GM19468 (cell line): ENCODE measurements at regions not wholly inside any gene's neighbourhood (a gene's known extent, or its start where the extent isn't known, plus 50 kb on each side); places are given as distances from the start of the nearest gene placed in this dataset.
A peak's percentile ranks its signal among the peaks of the same experiment; 100 is the strongest.

Experiments
- ATAC-seq: cut with Tn5 transposase; IDR thresholded peaks from one replicate; pipeline ENCODE4 v1.9.1; 2021; ENCODE audit warnings: mild to moderate bottlenecking, moderate library complexity, moderate number of reproducible peaks; ENCODE audit not compliant: unreplicated experiment; ENCODE audit errors: extremely low read depth

GRCh38 chr3:177743173-177743890 is 546.0 kb upstream of the TBL1XR1 start:
- no peak for ATAC-seq

- ATAC-seq = no peak
Observed at GRCh38 chr3:177744873-177745606, 547.8 kb upstream of the TBL1XR1 start.

DNA sequence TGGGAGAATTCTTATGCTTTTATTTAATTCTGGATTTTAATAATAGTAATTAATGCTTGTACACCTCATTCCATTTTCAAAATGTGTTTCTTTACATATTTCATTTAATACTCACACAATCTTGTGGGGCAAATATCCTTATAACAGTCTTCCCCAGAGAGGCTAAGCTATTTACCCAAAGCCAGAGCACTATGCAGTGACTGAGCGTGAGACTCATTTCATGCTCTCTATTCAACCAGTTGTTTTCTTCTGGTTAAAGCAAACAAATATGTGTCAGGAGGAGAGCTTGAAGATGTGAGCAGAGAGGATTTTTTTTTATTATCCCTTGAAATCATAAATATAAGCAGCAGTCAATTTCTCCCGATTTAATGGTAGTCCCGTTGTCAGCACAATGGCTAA is 548.3 kb upstream of the TBL1XR1 start:
- no peak for ATAC-seq

GRCh38 chr3:177746337-177746933 is 549.2 kb upstream of the TBL1XR1 start:
- no peak for ATAC-seq

GRCh38 chr3:177749836-177750235 is 552.6 kb upstream of the TBL1XR1 start:
- ATAC-seq = no peak

- no peak for ATAC-seq
Observed at GRCh38 chr3:177750436-177750835, 553.2 kb upstream of the TBL1XR1 start.

DNA sequence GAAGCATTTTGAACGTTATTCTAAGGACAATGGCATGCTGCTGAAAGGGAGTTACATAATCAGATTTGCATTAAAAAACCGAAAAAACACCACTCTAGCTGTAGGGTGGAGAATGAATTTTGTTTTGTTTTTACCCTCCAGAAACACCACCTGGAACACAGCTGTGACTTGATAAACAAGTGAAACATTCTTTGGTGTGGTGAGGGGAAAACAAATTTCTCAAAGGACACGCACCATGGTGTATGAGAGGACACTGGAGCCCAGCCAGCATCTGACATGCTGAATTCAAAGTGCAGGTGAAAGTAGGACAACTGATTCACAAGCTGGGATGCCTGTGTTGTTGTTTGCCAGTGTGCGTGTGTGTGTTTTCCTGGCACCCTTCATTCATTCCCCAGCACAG is 554.5 kb upstream of the TBL1XR1 start:
- peak; percentile 55 for ATAC-seq

DNA sequence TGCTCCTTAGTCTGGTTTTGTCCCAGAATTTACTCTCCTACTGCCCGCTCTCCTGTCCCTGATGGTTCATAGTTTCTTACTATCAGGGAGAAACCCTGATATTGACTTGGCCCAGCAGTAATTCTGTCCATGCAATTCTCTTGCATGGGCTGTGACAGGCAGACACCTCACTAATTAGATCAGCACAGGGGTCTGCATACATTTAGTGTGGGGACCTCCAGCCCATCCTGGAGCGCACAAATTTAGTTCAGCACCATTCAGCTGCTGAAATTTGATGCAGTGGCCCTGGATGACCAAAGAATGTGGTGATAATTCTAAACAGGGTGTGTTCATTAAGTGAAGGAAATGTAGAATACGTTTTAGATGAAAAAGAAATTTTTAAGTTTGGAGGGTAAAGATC is 555.5 kb upstream of the TBL1XR1 start:
- no peak for ATAC-seq

- no peak for ATAC-seq
Observed at GRCh38 chr3:177753451-177754155, 556.3 kb upstream of the TBL1XR1 start.

DNA sequence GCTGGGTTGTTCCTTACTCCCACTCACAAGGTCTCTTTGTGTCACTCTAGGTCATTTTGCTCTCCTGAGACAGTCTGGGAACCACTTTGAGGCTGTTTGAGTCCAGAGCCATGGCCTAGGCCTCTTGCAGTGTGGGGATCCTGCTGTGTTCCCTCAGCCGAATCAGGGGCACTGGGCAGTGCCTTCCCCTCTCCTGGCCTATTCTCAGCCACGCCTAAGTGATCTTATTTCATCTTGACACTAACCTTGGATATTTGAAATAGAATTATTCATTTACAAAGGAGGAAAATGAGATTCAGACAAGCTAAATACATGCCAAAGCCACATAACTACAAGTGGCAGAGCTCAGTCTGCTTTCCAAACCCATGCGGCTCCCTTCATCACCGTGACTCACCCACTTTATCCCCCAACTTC is 557.2 kb upstream of the TBL1XR1 start:
- ATAC-seq = no peak

DNA sequence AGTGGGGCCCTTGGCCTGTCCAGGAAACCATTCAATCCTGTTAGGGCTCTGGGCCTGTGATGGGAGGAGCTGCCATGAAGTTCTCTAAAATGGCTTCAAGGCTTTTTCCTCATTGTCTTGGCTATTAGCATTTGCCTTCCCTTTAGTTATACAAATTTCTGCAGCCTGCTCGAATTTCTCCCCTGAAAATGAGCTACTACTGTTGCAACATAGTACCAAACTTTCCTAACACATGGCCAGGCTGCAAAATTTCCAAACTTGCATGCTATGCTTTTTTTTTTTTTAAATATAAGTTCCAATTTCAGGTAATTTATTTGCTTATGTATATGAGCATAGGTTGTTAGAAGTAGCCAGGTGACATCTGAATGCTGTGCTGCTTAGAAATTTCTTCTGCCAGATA is 560.8 kb upstream of the TBL1XR1 start:
- ATAC-seq = no peak

DNA sequence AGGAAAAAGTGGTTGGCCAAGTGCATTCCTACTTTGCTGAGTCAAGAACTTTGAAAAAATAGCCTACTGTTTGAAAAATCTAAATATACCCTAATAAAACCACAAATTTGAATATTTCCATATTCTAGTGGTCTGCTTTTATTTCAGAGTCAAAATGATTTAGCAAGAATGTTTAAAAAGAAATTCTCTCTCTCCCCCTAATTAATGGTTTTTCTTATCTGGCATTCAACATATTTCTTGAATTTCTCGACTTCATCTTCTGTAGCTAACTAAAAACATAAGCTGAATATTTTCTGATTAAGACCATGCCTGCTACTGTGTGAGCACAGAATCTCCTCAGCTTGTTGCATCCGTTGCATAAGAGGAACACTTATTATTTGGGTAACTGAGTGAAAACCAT is 563.5 kb upstream of the TBL1XR1 start:
- ATAC-seq = no peak

DNA sequence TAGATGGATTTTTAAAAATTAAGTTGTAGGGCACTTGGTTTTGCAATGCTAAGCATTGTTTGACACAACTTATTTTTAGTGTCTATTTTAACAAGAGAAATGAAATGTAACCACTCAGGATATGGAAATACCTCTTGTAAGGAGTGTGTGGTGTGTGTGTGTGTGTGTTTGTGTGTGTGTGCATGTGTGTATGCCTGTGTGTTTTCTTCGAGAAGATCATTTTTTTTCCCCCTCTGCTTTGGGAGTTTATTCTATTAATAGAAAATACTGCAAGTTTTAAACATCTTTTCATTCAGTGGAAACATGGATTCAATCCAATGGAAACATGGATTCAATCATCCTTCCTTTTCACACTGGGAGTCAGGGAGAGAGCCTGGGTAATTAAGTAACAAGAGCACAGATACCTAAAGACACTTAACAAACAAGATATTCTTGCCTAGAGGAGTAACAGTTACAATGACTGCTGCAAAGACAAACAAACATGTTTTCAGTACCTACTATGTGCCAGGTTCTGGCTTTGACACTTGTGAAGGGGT is 567.2 kb upstream of the TBL1XR1 start:
- no peak for ATAC-seq

GRCh38 chr3:177764933-177765332 is 567.7 kb upstream of the TBL1XR1 start:
- ATAC-seq = no peak

GRCh38 chr3:177770383-177771230 is 573.3 kb upstream of the TBL1XR1 start:
- no peak for ATAC-seq

GRCh38 chr3:177771780-177772179 is 574.5 kb upstream of the TBL1XR1 start:
- no peak for ATAC-seq

GRCh38 chr3:177772908-177773557 is 575.8 kb upstream of the TBL1XR1 start:
- no peak for ATAC-seq

GRCh38 chr3:177773717-177774116 is 576.4 kb upstream of the TBL1XR1 start:
- no peak for ATAC-seq

GRCh38 chr3:177776661-177777101 is 579.4 kb upstream of the TBL1XR1 start:
- ATAC-seq = no peak
